Dermis blood vessel endothelial cell (primary cell): ENCODE measurements at regions not wholly inside any gene's neighbourhood (a gene's known extent, or its start where the extent isn't known, plus 50 kb on each side); places are given as distances from the start of the nearest gene placed in this dataset.

Experiments
- DNase-seq: peaks from one replicate; pipeline ENCODE4 v3.0.0; 2010

- DNase-seq = no peak
These were observed 163.1 kb downstream of the DICER1 start for GRCh38 chr14:94994245-94994644.

DNA sequence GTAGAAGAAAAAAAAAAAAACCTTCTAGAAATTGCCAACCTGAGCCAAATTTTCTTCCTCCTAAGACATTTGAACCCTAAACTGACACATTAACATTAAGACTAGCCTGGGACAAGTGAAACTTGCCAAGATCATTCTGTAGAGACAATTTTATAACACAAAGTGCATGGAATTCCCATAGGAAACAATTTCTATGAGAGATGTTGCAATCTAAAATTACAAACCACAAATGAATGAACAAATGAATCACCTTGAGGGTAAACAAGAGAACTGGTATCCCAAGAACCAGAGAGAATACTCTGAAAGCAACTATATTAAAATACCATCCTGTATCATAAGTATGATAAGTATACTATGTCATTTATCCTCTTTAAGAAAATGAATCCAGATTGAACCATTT, 165.3 kb downstream of the DICER1 start:
- DNase-seq = no peak

- DNase-seq = no peak
These were observed 167.4 kb downstream of the DICER1 start for GRCh38 chr14:94989946-94990345.

DNA sequence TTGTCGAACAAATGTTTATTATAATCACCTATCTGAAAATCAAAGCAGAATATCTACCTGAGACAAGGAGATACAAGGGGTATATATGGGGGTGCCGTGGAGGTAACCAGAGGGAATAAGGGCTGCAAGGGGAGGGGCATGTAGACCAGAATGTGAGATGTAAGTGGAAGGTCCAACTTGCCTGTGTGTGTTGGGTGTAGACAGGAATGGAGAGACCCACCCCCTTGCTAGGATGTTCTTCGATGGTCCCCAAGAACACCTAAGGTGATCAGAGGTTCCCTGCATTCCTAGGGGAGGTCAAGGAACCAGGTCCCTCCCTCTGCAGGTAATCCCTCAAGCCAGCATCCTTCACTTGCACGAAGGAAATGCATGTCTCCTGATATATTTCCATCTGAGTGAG, 167.9 kb downstream of the DICER1 start:
- DNase-seq = no peak

- no peak for DNase-seq
These were observed 169.9 kb downstream of the DICER1 start for GRCh38 chr14:94987409-94987808.

GRCh38 chr14:94979891-94980290, 177.4 kb downstream of the DICER1 start:
- DNase-seq = no peak

- DNase-seq = no peak
These were observed 180.3 kb downstream of the DICER1 start for GRCh38 chr14:94977016-94977415.

GRCh38 chr14:94975366-94975765, 182.0 kb downstream of the DICER1 start:
- DNase-seq = no peak

DNA sequence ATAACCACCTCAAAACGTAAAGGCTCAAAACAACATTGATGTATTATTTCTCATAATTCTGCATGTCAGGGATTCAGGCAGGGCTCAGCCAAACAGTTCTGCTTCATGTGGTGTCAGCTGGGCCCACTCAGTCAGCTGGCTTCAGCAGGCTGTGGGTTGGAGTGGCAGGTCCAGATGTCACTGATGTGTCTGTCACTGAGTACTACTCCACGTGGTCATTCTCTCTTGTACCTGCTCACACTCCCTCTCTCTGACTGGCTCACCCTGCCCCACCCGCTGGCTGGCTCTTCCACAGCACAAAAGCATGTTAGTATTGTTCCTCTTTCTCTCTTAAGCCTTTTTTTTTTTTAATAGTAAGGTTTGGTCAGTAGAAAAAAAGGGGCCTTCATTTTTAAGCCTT, 182.4 kb downstream of the DICER1 start:
- DNase-seq = no peak

GRCh38 chr14:94974422-94974821, 182.9 kb downstream of the DICER1 start:
- no peak for DNase-seq

GRCh38 chr14:94971750-94972149, 185.6 kb downstream of the DICER1 start:
- DNase-seq = no peak

- no peak for DNase-seq
These were observed 186.2 kb downstream of the DICER1 start for GRCh38 chr14:94970941-94971730.

DNA sequence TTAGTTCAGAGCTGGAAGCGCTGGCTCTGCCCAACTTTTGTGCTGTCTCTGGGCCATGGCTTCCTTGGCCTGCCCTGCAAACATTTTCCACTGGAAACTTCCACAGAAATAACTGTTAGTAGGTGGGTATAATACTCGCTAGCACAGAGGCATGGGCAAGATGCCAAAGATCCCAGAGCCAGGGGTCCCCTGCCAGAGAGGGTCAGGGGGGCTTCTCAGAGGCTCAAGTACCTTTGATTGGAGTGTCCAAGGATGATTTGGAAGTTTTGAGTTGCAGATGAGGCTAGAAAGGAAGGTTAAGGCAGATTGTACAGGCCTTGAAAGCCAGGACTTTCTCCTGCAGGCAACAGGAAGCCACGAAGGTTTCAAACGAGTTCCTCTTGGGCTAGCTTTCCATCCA, 187.6 kb downstream of the DICER1 start:
- DNase-seq = no peak

DNA sequence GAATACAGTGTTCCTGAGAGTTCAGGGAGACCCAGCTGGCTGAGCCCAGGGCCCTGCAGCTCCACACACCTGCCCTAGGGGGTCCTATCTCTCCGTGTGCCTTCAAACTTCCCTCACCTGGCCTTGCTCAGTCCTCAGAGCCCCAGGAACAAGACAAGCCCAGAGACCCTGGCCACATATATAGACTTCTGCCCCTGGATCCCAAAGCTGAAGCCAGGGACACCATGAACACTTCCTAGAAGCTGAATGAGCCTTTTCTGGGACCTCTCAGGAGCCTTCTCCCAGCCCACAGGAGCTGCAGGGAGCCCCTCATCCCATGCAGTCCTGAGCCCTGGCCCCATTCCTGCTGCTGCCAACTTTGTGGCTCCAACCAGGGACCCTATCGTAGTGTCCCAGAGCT, 190.5 kb downstream of the DICER1 start:
- no peak for DNase-seq

DNA sequence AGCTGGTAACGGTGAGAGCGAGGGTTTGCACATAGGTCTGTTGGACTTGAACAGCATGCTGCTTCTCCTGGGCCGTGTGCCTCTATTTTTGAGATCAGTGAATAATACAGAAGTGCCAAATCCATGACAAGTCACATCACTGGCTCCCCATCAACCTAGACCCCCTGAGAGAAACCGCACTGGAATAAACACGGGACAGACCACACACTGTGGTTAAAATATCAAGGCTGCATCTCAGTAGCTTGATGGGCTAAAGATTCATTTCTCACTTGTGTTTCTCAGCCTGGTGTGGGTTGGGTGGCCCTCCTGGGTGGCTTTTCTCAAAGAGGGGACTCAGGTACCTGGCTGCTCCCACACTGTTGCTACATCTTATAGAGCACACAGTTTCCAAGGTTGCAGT, 191.0 kb downstream of the DICER1 start:
- no peak for DNase-seq

GRCh38 chr14:94965551-94966313, 191.6 kb downstream of the DICER1 start:
- no peak for DNase-seq

- no peak for DNase-seq
These were observed 192.4 kb downstream of the DICER1 start for GRCh38 chr14:94964931-94965330.

DNA sequence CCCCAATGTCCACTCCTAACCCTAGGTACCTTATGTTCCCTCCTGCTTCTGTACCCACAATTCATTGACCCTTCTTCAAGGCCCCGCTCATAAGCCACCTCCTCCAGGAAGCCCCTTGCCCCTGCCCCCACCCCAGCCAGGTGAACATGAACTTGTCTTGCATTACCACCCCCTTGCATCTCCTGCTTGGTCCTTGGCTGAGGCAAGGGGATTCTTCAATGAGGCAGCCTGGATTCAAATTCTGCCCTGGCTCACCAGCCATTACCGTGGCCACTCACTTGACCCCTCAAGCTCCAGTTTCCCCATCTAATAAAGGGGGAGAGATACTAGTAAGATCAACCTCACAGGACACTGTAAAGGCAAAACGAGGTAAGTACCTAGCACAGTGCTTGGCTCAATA, 193.1 kb downstream of the DICER1 start:
- no peak for DNase-seq

DNA sequence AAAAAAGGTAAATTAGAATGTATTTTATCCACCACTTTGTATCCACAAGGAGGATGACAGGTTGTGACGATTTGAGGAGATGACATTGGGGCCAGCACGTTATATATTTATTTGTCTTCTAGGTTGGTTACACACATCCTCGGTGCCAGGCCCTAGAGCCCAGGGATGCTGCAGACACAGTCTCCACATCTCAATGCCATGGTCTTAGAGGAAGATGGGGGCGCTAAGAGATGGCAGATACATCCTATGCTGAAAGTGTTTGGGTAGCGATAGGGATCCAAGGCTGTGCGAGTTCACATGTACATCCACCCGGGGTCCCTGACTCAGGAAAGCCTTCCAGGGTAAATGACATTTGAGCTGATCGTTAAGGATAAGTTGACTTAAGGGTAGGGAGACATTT, 193.1 kb upstream of the GSC start:
- DNase-seq = no peak

DNA sequence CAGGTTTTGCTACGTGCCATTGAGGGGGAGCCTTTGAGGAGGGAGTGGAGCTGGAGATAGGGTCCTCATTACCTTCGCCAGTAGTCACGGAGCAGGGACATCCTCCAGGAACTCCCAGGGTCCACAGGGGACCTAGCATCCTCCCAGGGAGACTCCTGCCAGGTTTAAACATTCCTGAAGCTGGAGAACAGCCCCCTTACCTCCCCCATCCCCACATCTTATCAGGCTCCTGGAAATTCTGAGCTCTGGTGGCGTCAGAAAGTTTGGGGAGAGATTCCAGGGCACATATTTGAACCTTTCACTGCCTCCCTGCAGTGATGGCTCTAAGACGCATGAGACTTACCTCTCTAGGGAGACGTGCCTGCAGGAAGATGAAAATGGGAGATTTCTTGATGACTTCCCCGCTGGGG, 192.3 kb upstream of the GSC start:
- DNase-seq = no peak

GRCh38 chr14:94961386-94962165, 191.7 kb upstream of the GSC start:
- DNase-seq = no peak

DNA sequence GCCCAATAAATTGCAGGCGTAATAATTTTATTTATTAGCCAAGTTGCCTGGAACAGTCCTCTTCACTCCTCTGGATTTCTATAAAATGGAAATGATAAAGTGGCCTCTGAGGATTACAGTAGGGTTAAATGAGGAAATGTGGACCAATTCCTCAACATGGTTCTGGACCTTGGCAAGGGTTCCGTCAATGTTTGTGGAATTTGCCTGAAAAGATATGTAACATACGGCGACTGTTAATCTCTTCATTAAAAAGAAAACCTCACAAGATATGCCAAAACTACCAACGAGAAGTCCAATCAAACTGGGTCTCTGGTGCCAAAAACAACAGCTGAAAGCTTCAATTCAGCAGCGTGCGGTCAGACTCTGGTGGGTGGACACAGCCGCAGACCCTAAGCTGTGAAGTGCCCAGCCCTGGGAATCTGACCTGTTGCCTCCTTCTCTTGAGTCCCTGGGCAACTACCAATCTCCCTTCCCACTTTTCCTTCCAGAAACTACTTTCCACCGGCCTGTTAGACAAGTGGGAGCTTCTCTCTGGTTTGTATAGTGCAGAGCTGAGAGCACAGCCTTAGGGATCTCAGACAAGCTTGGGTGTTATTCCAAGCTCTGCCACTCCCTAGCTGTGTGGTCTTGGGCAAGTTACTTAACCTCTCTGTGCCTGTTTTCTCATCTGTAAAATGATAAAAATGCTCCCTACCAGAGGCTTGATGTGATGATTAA, 190.5 kb upstream of the GSC start:
- DNase-seq = no peak
